MCF 10A (cell line): ENCODE measurements at regions not wholly inside any gene's neighbourhood (a gene's known extent, or its start where the extent isn't known, plus 50 kb on each side); places are given as distances from the start of the nearest gene placed in this dataset.

Experiments used
- BruUV-seq: library from RNA; stranded (reverse); fragments of 400-500 nt; replicated peaks from 2 replicates; lab custom pipeline; 2021; lab: Mats Ljungman, UMichigan
- CTCF ChIA-PET: fragments of 300-600 bp; sonication (Branson Sonifier 250); formaldehyde crosslinking; extraction: SDS; loops from one replicate; lab custom pipeline; 2021; ENCODE audit warnings: antibody characterized with exemption, inconsistent platforms; lab: Yijun Ruan, JAX
- POLR2A ChIA-PET: fragments of 300-600, 350-650 bp; sonication (Branson Sonifier 250); formaldehyde crosslinking; extraction: SDS; loops from one replicate; lab custom pipeline; 2020; ENCODE audit warnings: antibody characterized with exemption, inconsistent platforms; lab: Yijun Ruan, JAX
- DNase-seq: peaks from one replicate; pipeline ENCODE4 v3.0.0-alpha.2; 2018; ENCODE audit not compliant: unreplicated experiment
- H3K27ac Mint-ChIP-seq: one replicate; pipeline ENCODE4 v1.8.0; 2022; ENCODE audit warnings: mild to moderate bottlenecking, low read depth, mixed read lengths; ENCODE audit not compliant: unreplicated experiment
- H3K27me3 Mint-ChIP-seq: one replicate; pipeline ENCODE4 v1.8.0; 2022; ENCODE audit warnings: mixed read lengths; ENCODE audit not compliant: insufficient read depth, unreplicated experiment
- H3K36me3 Mint-ChIP-seq: one replicate; pipeline ENCODE4 v1.8.0; 2022; ENCODE audit warnings: mild to moderate bottlenecking, moderate library complexity, mixed read lengths; ENCODE audit not compliant: insufficient read depth, unreplicated experiment
- H3K4me1 Mint-ChIP-seq: one replicate; pipeline ENCODE4 v1.8.0; 2022; ENCODE audit warnings: mixed read lengths; ENCODE audit not compliant: insufficient read depth, unreplicated experiment
- H3K4me3 Mint-ChIP-seq: one replicate; pipeline ENCODE4 v1.8.0; 2022; ENCODE audit warnings: mild to moderate bottlenecking, moderate library complexity, mixed read lengths; ENCODE audit not compliant: unreplicated experiment
- H3K9me3 Mint-ChIP-seq: one replicate; pipeline ENCODE4 v1.8.0; 2022; ENCODE audit warnings: mixed read lengths; ENCODE audit not compliant: unreplicated experiment
- CTCF ChIP-seq: fragments of 200-600 bp; IDR thresholded peaks from one replicate; pipeline ENCODE4 v1.8.0; 2022; ENCODE audit warnings: antibody characterized with exemption, mild to moderate bottlenecking; ENCODE audit not compliant: unreplicated experiment
- intact Hi-C: fragments of 100-400 bp; cut with micrococcal nuclease; formaldehyde crosslinking; loops from 2 replicates; pipeline ENCODE4 v1.14.1; 2022

GRCh38 chr5:93267736-93268135 is 313.3 kb downstream of the NR2F1-AS1 start:
- Mint-ChIP-seq H3K4me1 (no peaks in the 10 kb centered on the region), H3K27ac (no peak overlapping the region), H3K36me3 (no peaks in the 10 kb centered on the region), H3K4me3 (no peak overlapping the region), H3K9me3 (no peaks in the 10 kb centered on the region), H3K27me3 (no peaks in the 10 kb centered on the region)
- intact Hi-C loops: no loop called here
- no peak for DNase-seq
- no TSS peak for BruUV-seq
- ChIA-PET POLR2A (no interaction called here), CTCF (no interaction called here)
- no peak for TF ChIP-seq CTCF

- BruUV-seq: no TSS peak
- Mint-ChIP-seq H3K27me3 (no peaks in the 10 kb centered on the region), H3K4me1 (no peaks in the 10 kb centered on the region), H3K4me3 (no peak overlapping the region), H3K36me3 (no peaks in the 10 kb centered on the region), H3K27ac (no peak overlapping the region), H3K9me3 (no peaks in the 10 kb centered on the region)
- intact Hi-C loops: no loop called here
- TF ChIP-seq CTCF: no peak
- CTCF ChIA-PET: no interaction called here
- no peak for DNase-seq
- POLR2A ChIA-PET: no interaction called here
Observed at GRCh38 chr5:93267276-93267675, 313.7 kb downstream of the NR2F1-AS1 start.

- DNase-seq: peak; percentile 20
- H3K9me3 Mint-ChIP-seq: no peaks in the 10 kb centered on the region
- no peak overlapping the region for H3K27ac Mint-ChIP-seq
- H3K36me3 Mint-ChIP-seq: no peaks in the 10 kb centered on the region
- TF ChIP-seq CTCF: no peak
- CTCF ChIA-PET: no interaction called here
- POLR2A ChIA-PET: no interaction called here
- no peaks in the 10 kb centered on the region for H3K27me3 Mint-ChIP-seq
- H3K4me1 Mint-ChIP-seq: no peaks in the 10 kb centered on the region
- no peak overlapping the region for H3K4me3 Mint-ChIP-seq
- intact Hi-C loops: no loop called here
- BruUV-seq: no TSS peak
Observed at GRCh38 chr5:93257616-93258015, 323.4 kb downstream of the NR2F1-AS1 start.

- Mint-ChIP-seq H3K4me3 (no peak overlapping the region), H3K36me3 (no peaks in the 10 kb centered on the region), H3K9me3 (no peaks in the 10 kb centered on the region), H3K4me1 (no peaks in the 10 kb centered on the region), H3K27ac (no peak overlapping the region), H3K27me3 (no peaks in the 10 kb centered on the region)
- no peak for DNase-seq
- intact Hi-C loops: no loop called here
- TF ChIP-seq CTCF: no peak
- BruUV-seq: no TSS peak
- ChIA-PET POLR2A (no interaction called here), CTCF (no interaction called here)
Observed at GRCh38 chr5:93255796-93256195, 325.2 kb downstream of the NR2F1-AS1 start.
